Effector memory CD8-positive, alpha-beta T cell (primary cell): ENCODE measurements at regions not wholly inside any gene's neighbourhood (a gene's known extent, or its start where the extent isn't known, plus 50 kb on each side); places are given as distances from the start of the nearest gene placed in this dataset.
"Not testable (repeated sequence)": the region's sequence is repeated elsewhere in the genome, so short reads cannot be mapped to it uniquely, and the experiment has no call there.

Experiments used
- ATAC-seq: fragments of 150-1000 bp; cut with Tn5 transposase; replicated peaks from 2 replicates; pipeline ENCODE4 v1.10.0; 2021; ENCODE audit warnings: mild to moderate bottlenecking, moderate library complexity
- DNase-seq, 3 experiments: peaks; one replicate each; pipeline ENCODE4 v3.0.0; 2021
- H3K27ac Mint-ChIP-seq, 2 donors: one replicate each; pipeline ENCODE4 v1.8.0; 2022; ENCODE audit warnings: mild to moderate bottlenecking in 2 of 2, mixed read lengths in 2 of 2, moderate library complexity in 2 of 2
- H3K27me3 Mint-ChIP-seq, 2 donors: one replicate each; pipeline ENCODE4 v1.8.0; 2022; ENCODE audit warnings: mixed read lengths in 2 of 2
- H3K36me3 Mint-ChIP-seq: one replicate; pipeline ENCODE4 v1.8.0; 2022; ENCODE audit warnings: mild to moderate bottlenecking, moderate library complexity, mixed read lengths; ENCODE audit not compliant: insufficient read depth
- H3K4me1 Mint-ChIP-seq, 2 donors: one replicate each; pipeline ENCODE4 v1.8.0; 2022; ENCODE audit warnings: low read depth in 2 of 2, mixed read lengths in 2 of 2
- H3K4me3 Mint-ChIP-seq, 2 donors: one replicate each; pipeline ENCODE4 v1.8.0; 2022; ENCODE audit warnings: mild to moderate bottlenecking in 2 of 2, mixed read lengths in 2 of 2, moderate library complexity in 2 of 2
- H3K9me3 Mint-ChIP-seq, 2 donors: one replicate each; pipeline ENCODE4 v1.8.0; 2022; ENCODE audit warnings: mixed read lengths in 2 of 2

DNA sequence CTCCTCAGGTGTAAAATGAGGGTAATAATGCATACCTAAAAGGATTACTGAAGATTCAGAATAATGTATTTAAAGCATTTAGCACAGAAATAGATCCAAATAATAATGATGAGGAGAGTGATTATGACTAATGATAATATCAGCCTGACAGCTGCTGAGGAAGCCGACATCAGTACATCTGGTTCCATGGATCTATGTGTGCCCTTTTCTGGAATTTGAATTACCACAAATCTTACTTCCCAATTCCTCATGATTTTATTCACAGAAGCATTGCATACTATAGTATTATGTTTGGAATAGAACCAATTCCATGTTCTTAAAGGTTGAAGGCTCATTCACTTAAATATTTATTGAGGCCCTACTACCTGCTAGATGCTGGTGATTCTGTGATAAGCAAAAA, 248.9 kb upstream of the THUMPD2 start:
- Mint-ChIP-seq H3K4me1 (no peaks in the 10 kb centered on the region), H3K27me3 (no peaks in the 10 kb centered on the region), H3K27ac (no peak overlapping the region), H3K4me3 (no peak overlapping the region), H3K9me3 (peaks cover 0 to 4% of the 10 kb centered on the region in 2 donors), H3K36me3 (no peaks in the 10 kb centered on the region)
- DNase-seq (no peak), ATAC-seq (no peak)

DNA sequence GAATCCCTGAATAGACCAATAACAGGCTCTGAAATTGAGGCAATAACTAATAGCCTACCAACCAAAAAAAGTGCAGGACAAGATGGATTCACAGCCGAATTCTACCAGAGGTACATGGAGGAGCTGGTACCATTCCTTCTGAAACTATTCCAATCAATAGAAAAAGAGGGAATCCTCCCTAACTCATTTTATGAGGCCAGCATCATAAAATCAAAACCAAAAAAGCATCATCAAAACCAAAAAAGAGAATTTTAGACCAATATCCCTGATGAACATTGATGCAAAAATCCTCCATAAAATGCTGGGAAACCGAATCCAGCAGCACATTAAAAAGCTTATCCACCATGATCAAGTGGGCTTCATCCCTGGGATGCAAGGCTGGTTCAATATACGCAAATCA, 246.2 kb upstream of the THUMPD2 start:
- H3K9me3 Mint-ChIP-seq, H3K36me3 Mint-ChIP-seq, H3K27me3 Mint-ChIP-seq, H3K27ac Mint-ChIP-seq, H3K4me1 Mint-ChIP-seq, DNase-seq, ATAC-seq, H3K4me3 Mint-ChIP-seq: not testable (repeated sequence)

DNA sequence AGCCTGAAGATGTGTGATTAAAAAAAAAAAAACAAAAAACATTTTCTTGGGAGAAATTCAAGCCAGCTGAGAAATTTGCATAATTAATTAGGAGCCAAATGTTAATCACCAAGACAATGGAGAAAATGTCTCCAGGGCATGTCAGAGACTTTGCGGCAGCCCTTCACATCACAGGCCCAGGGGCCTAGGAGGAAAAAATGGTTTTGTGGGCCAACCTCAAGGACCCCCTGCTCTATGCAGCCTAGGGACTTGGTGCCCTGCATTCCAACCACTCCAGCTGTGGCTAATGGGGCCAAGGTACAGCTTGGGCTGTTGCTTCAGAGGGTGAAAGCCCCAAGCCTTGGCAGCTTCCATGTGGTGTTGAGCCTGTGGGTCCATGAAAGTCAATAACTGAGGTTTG, 241.9 kb upstream of the THUMPD2 start:
- Mint-ChIP-seq H3K36me3 (no peaks in the 10 kb centered on the region), H3K4me1 (no peaks in the 10 kb centered on the region), H3K27ac (no peak overlapping the region), H3K9me3 (peaks cover 8 to 11% of the 10 kb centered on the region in 2 donors), H3K27me3 (no peaks in the 10 kb centered on the region), H3K4me3 (no peak overlapping the region)
- no peak for ATAC-seq
- no peak for DNase-seq

DNA sequence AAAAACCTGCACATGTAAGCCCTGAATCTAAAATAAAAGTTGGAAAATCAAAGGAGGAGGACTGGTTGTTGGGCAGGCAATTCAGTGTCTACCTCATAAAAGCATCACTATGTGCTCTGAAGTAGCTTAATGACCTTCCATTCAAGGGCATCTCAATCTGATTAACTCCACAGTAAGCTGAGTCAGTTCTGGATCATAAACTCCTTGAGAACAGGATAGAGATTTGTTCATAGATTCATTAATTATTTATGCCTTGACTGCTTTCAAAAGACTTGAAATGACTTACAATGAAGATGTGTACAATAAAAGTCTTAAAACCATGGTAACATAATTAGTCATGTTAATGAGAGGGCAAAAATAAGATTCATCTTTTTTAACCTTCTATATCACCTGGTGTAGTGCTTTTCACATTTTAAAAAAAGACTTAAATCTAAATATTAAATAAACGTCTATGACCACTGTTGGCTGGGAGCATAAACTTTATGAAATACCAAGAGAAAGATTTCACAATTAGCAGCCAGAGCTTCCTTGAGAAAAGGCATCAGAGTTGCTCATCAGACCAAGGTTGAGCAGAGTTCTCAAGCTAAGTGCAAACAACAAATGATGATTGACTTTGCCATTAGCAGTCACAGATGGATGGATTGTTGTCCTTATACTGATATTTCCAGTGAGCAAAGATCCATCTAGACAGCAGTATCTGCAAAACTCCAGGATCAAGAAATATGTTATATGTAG, 237.3 kb upstream of the THUMPD2 start:
- no peak for DNase-seq
- no peak for ATAC-seq
- no peak overlapping the region for H3K4me3 Mint-ChIP-seq
- no peaks in the 10 kb centered on the region for H3K36me3 Mint-ChIP-seq
- H3K9me3 Mint-ChIP-seq: peaks cover 7 to 18% of the 10 kb centered on the region in 2 donors
- no peaks in the 10 kb centered on the region for H3K27me3 Mint-ChIP-seq
- no peaks in the 10 kb centered on the region for H3K4me1 Mint-ChIP-seq
- H3K27ac Mint-ChIP-seq: no peak overlapping the region

DNA sequence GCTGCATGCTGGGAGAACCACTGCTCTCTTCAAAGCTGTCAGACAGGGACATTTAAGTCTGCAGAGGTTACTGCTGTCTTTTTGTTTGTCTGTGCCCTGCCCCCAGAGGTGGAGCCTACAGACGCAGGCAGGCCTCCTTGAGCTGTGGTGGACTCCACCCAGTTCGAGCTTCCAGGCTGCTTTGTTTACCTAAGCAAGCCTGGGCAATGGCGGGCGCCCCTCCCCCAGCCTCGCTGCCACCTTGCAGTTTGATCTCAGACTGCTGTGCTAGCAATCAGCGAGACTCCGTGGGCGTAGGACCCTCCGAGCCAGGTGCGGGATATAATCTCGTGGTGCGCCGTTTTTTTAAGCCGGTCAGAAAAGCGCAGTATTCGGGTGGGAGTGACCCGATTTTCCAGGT, 234.9 kb upstream of the THUMPD2 start:
- not testable (repeated sequence) for ATAC-seq, H3K36me3 Mint-ChIP-seq, H3K4me1 Mint-ChIP-seq, H3K27me3 Mint-ChIP-seq, H3K9me3 Mint-ChIP-seq, DNase-seq, H3K27ac Mint-ChIP-seq, H3K4me3 Mint-ChIP-seq

DNA sequence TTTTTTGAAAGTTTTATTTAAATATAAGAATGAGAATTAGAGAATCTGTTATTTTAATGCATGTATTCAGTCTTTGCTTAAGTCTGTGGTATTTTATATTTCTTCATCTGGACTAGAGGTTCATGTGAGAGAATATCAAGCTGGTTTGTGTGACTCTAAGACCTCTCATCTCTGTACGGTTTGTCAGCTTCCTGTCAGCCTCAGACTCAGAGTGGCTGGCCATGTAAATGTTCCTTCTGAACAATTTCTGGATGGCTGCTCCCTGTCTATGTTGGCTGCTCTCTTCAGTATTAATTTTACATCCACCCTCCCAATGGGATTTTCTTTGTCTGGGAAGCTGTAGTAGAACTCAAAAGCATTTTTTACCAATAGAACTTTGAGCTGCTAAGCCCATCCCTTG, 225.3 kb upstream of the THUMPD2 start:
- H3K27me3 Mint-ChIP-seq: no peaks in the 10 kb centered on the region
- H3K4me3 Mint-ChIP-seq: no peak overlapping the region
- no peaks in the 10 kb centered on the region for H3K4me1 Mint-ChIP-seq
- peaks cover 0 to 2% of the 10 kb centered on the region in 2 donors for H3K9me3 Mint-ChIP-seq
- no peak overlapping the region for H3K27ac Mint-ChIP-seq
- no peak for ATAC-seq
- DNase-seq: no peak
- H3K36me3 Mint-ChIP-seq: no peaks in the 10 kb centered on the region

DNA sequence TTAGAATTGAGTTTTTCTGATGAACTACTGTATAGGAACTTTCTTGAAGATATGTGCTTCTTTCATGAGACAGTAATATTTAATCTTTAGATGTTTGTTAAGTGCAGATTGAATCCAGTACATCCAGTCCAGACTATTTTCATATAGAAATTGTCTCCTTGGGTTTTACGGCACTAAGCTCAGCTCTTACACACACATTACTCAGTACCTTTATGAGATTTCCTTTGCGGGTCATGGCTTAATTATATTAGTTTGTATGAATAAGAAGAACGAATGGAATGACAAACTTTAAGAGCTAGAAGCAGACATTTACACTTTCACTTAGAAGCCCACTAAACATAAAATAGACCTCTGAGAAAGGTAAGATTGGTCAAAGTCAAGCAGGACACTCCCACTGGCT, 223.3 kb upstream of the THUMPD2 start:
- Mint-ChIP-seq H3K9me3 (peaks cover 0 to 2% of the 10 kb centered on the region in 2 donors), H3K36me3 (no peaks in the 10 kb centered on the region), H3K27me3 (no peaks in the 10 kb centered on the region), H3K27ac (no peak overlapping the region), H3K4me1 (no peaks in the 10 kb centered on the region), H3K4me3 (no peak overlapping the region)
- no peak for ATAC-seq
- no peak for DNase-seq

DNA sequence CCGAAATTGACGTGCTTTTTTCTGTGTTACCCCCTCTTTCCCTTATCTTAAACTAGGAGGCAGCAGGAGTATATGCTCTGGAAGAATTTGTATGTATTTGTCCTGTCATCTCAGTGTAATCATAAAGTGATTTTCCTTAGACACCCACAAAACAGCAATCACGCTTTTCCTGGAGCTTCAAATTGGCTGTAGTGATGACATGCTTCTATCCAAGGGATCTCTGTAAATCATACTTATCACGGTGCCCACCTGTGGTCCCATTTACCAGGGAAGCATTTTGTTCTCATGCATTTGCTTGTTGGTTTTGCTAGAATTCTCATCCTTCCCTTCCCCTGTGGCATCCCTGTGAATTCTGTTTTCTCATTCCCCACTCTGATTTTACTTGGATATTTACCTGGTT, 220.8 kb upstream of the THUMPD2 start:
- H3K36me3 Mint-ChIP-seq: no peaks in the 10 kb centered on the region
- H3K4me1 Mint-ChIP-seq: no peaks in the 10 kb centered on the region
- H3K27ac Mint-ChIP-seq: no peak overlapping the region
- ATAC-seq (no peak), DNase-seq (no peak)
- no peaks in the 10 kb centered on the region for H3K27me3 Mint-ChIP-seq
- no peak overlapping the region for H3K4me3 Mint-ChIP-seq
- peaks cover 0 to 2% of the 10 kb centered on the region in 2 donors for H3K9me3 Mint-ChIP-seq

DNA sequence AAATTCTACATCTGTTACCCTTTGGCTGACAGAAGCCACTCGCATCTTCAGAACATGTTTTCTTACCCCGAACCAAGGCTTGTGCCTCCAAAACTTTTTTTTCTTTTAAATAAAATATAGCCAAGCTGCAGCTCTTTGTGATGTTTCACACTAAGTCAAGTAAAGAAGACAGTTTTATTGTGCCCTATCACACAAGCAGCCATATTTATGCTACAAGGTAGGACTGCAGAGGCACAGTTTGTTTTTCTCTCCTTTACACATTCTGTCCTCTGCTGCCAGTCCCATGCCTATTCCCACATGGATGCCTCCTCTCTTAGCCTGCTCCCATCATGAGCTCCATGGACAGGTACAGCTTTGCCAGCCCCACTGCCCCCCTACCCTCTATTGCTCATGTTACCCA, 219.6 kb upstream of the THUMPD2 start:
- Mint-ChIP-seq H3K4me1 (no peaks in the 10 kb centered on the region), H3K27me3 (no peaks in the 10 kb centered on the region), H3K27ac (no peak overlapping the region), H3K36me3 (no peaks in the 10 kb centered on the region), H3K4me3 (no peak overlapping the region), H3K9me3 (peaks cover 0 to 2% of the 10 kb centered on the region in 2 donors)
- DNase-seq: no peak
- no peak for ATAC-seq

DNA sequence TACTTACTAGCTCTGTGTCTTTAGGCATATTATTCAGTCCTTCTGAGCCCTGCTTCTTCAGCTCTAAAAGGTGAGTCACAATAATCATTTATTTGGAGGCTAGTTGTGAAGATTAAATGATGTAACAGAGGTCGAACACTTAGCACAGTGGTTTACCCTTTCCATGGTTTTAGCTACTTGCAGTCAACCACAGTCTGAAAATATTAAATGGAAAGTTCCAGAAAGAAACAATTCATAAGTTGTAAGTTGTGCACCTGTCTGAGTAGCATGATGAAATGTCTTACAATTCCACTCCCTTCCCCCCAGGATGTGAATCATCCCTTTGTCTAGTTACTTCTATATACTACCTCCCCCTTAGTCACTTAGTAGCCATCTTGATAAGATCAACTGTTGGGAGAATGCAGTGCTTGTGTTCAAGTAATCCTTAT, 217.6 kb upstream of the THUMPD2 start:
- Mint-ChIP-seq H3K27me3 (no peaks in the 10 kb centered on the region), H3K4me3 (no peak overlapping the region), H3K9me3 (peaks cover 0 to 2% of the 10 kb centered on the region in 2 donors), H3K36me3 (no peaks in the 10 kb centered on the region), H3K4me1 (no peaks in the 10 kb centered on the region), H3K27ac (no peak overlapping the region)
- ATAC-seq (no peak), DNase-seq (no peak)

DNA sequence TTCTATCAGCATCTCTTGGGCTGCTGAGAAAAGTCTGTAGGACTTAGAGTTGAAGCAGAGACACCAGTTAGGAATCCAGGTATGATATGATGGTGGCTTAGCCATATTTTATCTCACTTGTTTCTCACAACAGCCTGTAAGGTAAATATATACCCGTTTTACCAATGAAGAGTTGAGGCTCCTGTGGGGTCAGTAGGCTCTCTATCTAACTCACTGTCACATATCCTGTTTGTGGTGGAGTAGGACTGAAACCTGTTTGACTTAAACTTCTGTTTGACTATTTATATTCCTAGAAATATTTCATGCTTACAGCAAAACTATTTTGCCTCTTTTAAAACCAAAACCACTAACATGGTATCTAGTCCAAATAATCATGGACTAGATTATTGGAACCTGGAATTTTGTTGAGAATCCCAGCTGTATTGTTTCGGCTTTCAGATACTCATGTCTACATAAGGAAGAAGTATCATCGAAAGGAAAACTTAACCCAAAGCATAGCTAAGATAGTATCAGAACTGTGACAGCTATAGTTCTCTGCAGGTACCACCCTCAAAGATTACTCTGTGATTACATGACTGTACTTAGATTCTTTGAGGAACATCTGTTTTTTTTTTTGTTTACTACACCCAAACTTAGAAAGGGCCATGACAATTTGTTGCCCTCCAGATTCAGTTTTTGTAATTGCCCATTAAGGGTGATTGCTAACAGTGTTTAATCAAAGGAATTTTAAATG, 216.1 kb upstream of the THUMPD2 start:
- DNase-seq (no peak), ATAC-seq (no peak)
- Mint-ChIP-seq H3K9me3 (no peaks in the 10 kb centered on the region), H3K4me3 (no peak overlapping the region), H3K36me3 (no peaks in the 10 kb centered on the region), H3K27me3 (no peaks in the 10 kb centered on the region), H3K27ac (no peak overlapping the region), H3K4me1 (no peaks in the 10 kb centered on the region)

DNA sequence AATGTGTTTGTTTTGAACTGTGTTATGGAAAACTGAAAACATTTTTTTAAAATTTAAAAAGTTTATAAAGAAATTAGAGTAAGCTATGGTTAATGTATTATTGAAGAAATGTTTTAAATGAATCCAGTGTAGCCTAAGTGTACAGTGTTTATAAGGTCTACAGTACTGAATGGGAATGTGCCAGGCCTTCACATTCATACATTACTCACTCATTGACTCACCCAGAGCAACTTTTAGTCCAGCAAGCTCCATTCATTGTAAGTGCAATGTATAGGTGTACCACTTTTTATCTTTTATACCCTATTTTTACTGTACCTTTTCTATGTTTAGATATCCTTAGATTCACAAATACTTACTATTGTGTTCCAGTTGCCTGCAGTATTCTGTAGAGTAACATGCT, 215.1 kb upstream of the THUMPD2 start:
- H3K36me3 Mint-ChIP-seq: no peaks in the 10 kb centered on the region
- ATAC-seq (no peak), DNase-seq (no peak)
- no peaks in the 10 kb centered on the region for H3K9me3 Mint-ChIP-seq
- no peaks in the 10 kb centered on the region for H3K4me1 Mint-ChIP-seq
- no peak overlapping the region for H3K27ac Mint-ChIP-seq
- no peaks in the 10 kb centered on the region for H3K27me3 Mint-ChIP-seq
- H3K4me3 Mint-ChIP-seq: no peak overlapping the region

DNA sequence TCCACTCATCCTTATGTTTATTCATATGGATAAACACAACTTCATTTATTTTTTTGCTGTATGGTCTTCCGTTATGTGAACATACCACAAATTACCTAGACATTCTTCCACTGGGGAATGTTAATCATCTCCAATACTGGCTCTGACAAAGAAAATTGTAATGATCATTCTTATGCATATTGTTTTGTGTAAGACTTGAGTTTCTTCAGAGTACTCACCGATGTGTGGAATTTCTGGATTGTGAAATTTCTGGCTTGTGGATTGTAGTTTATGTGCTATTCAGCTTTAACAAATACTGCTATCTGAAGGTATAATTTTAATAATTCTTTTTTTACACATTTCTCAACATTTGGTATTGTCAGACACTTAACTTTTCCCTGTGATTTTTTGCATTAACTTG, 212.2 kb upstream of the THUMPD2 start:
- DNase-seq (no peak), ATAC-seq (no peak)
- Mint-ChIP-seq H3K4me1 (no peaks in the 10 kb centered on the region), H3K36me3 (no peaks in the 10 kb centered on the region), H3K27me3 (no peaks in the 10 kb centered on the region), H3K27ac (no peak overlapping the region), H3K9me3 (no peaks in the 10 kb centered on the region), H3K4me3 (no peak overlapping the region)

DNA sequence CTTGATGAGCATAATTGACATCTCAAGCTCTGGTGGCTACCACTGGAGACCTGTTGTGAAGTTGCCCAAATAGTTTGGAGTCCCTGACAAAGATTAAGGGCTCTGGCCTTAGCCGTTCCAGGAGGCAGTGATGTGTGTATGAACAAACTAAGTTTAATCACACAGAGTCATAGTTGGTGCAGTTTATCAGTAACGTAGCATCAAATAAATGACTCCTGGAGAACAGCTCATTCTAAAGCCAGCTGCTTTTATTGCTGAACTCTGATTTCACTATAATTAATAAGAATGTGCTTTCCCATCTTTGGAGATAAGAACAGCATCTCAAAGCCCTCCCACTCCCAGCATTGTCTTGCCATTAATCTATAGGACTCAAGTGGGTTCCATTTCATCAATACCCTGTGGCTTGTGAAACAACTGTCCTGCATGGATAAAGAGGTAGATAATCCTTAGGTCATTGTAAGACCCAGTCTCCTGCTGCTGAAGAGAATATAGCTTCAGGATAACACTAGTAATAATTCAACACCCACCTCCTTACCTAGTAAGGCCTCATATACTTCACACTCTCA, 211.4 kb upstream of the THUMPD2 start:
- no peak for ATAC-seq
- Mint-ChIP-seq H3K9me3 (peaks cover 0 to 3% of the 10 kb centered on the region in 2 donors), H3K27ac (no peak overlapping the region), H3K4me1 (no peaks in the 10 kb centered on the region), H3K36me3 (no peaks in the 10 kb centered on the region), H3K4me3 (no peak overlapping the region), H3K27me3 (no peaks in the 10 kb centered on the region)
- DNase-seq: no peak
